ENCODE measurements at regions not wholly inside any gene's neighbourhood (a gene's known extent, or its start where the extent isn't known, plus 50 kb on each side); places are given as distances from the start of the nearest gene placed in this dataset.

GRCh38 chr11:26137651-26138050 is 194.3 kb upstream of the ANO3 start:
- no peaks in the 10 kb centered on the region for H3K4me1 ChIP-seq (ENCODE audit: control insufficient read depth in 1 of 2, insufficient read depth in 2 of 2, low read length in 2 of 2)
- DNase-seq: no peak
- no peak for ATAC-seq (ENCODE audit: low FRiP score)
- no peak overlapping the region for H3K4me3 ChIP-seq (ENCODE audit: low read length in 2 of 2)
- H3K9me3 ChIP-seq (ENCODE audit: control insufficient read depth, low read length): no peaks in the 10 kb centered on the region
- H3K27ac ChIP-seq (ENCODE audit: low read depth in 1 of 2, low read length in 2 of 2): no peak overlapping the region
- no peaks in the 10 kb centered on the region for H3K36me3 ChIP-seq (ENCODE audit: control insufficient read depth in 1 of 2, insufficient read depth in 2 of 2, low read length in 1 of 2)
- WGBS, 2 donors: 82 to 89% methylated on average over 2 of the region's 2 CpGs
- intact Hi-C loops (cut with DNase I): no loop called here
- no peaks in the 10 kb centered on the region for H3K27me3 ChIP-seq (ENCODE audit: control insufficient read depth in 1 of 2, insufficient read depth in 2 of 2, low read length in 1 of 2)

GRCh38 chr11:26142891-26143290 is 189.0 kb upstream of the ANO3 start:
- 25 to 34% methylated on average over 1 of the region's 1 CpG for WGBS, 2 donors
- no peaks in the 10 kb centered on the region for H3K9me3 ChIP-seq (ENCODE audit: control insufficient read depth, low read length)
- intact Hi-C loops (cut with DNase I): no loop called here
- no peak overlapping the region for H3K4me3 ChIP-seq (ENCODE audit: low read length in 2 of 2)
- no peak overlapping the region for H3K27ac ChIP-seq (ENCODE audit: low read depth in 1 of 2, low read length in 2 of 2)
- H3K27me3 ChIP-seq (ENCODE audit: control insufficient read depth in 1 of 2, insufficient read depth in 2 of 2, low read length in 1 of 2): no peaks in the 10 kb centered on the region
- no peaks in the 10 kb centered on the region for H3K36me3 ChIP-seq (ENCODE audit: control insufficient read depth in 1 of 2, insufficient read depth in 2 of 2, low read length in 1 of 2)
- DNase-seq (no peak), ATAC-seq (ENCODE audit: low FRiP score) (no peak)
- H3K4me1 ChIP-seq (ENCODE audit: control insufficient read depth in 1 of 2, insufficient read depth in 2 of 2, low read length in 2 of 2): no peaks in the 10 kb centered on the region

GRCh38 chr11:26143566-26144290 is 188.2 kb upstream of the ANO3 start:
- Histone ChIP-seq H3K4me3 (ENCODE audit: low read length in 2 of 2) (no peak overlapping the region), H3K4me1 (ENCODE audit: control insufficient read depth in 1 of 2, insufficient read depth in 2 of 2, low read length in 2 of 2) (no peaks in the 10 kb centered on the region), H3K9me3 (ENCODE audit: control insufficient read depth, low read length) (no peaks in the 10 kb centered on the region), H3K27ac (ENCODE audit: low read depth in 1 of 2, low read length in 2 of 2) (no peak overlapping the region), H3K27me3 (ENCODE audit: control insufficient read depth in 1 of 2, insufficient read depth in 2 of 2, low read length in 1 of 2) (no peaks in the 10 kb centered on the region), H3K36me3 (ENCODE audit: control insufficient read depth in 1 of 2, insufficient read depth in 2 of 2, low read length in 1 of 2) (no peaks in the 10 kb centered on the region)
- intact Hi-C loops (cut with DNase I): no loop called here
- no peak for ATAC-seq (ENCODE audit: low FRiP score)
- DNase-seq: no peak

GRCh38 chr11:26144291-26144690 is 187.6 kb upstream of the ANO3 start:
- WGBS, 2 donors: 47 to 94% methylated on average over 2 of the region's 2 CpGs
- no peaks in the 10 kb centered on the region for H3K27me3 ChIP-seq (ENCODE audit: control insufficient read depth in 1 of 2, insufficient read depth in 2 of 2, low read length in 1 of 2)

GRCh38 chr11:26144911-26145310 is 187.0 kb upstream of the ANO3 start:
- Histone ChIP-seq H3K36me3 (ENCODE audit: control insufficient read depth in 1 of 2, insufficient read depth in 2 of 2, low read length in 1 of 2) (no peaks in the 10 kb centered on the region), H3K27ac (ENCODE audit: low read depth in 1 of 2, low read length in 2 of 2) (no peak overlapping the region), H3K27me3 (ENCODE audit: control insufficient read depth in 1 of 2, insufficient read depth in 2 of 2, low read length in 1 of 2) (no peaks in the 10 kb centered on the region), H3K4me3 (ENCODE audit: low read length in 2 of 2) (no peak overlapping the region), H3K4me1 (ENCODE audit: control insufficient read depth in 1 of 2, insufficient read depth in 2 of 2, low read length in 2 of 2) (no peaks in the 10 kb centered on the region), H3K9me3 (ENCODE audit: control insufficient read depth, low read length) (no peaks in the 10 kb centered on the region)
- ATAC-seq (ENCODE audit: low FRiP score): no peak
- no peak for DNase-seq
- intact Hi-C loops (cut with DNase I): no loop called here

More at GRCh38 chr11:26144291-26144690, 187.6 kb upstream of the ANO3 start:
- intact Hi-C loops (cut with DNase I): no loop called here
- DNase-seq (no peak), ATAC-seq (ENCODE audit: low FRiP score) (no peak)
- Histone ChIP-seq H3K36me3 (ENCODE audit: control insufficient read depth in 1 of 2, insufficient read depth in 2 of 2, low read length in 1 of 2) (no peaks in the 10 kb centered on the region), H3K4me1 (ENCODE audit: control insufficient read depth in 1 of 2, insufficient read depth in 2 of 2, low read length in 2 of 2) (no peaks in the 10 kb centered on the region), H3K27ac (ENCODE audit: low read depth in 1 of 2, low read length in 2 of 2) (no peak overlapping the region), H3K4me3 (ENCODE audit: low read length in 2 of 2) (no peak overlapping the region), H3K9me3 (ENCODE audit: control insufficient read depth, low read length) (no peaks in the 10 kb centered on the region)

- 95 to 96% methylated on average over 21 of the region's 21 CpGs for WGBS, 2 donors
- intact Hi-C loops (cut with DNase I): no loop called here
- Histone ChIP-seq H3K4me1 (ENCODE audit: control insufficient read depth in 1 of 2, insufficient read depth in 2 of 2, low read length in 2 of 2) (no peaks in the 10 kb centered on the region), H3K27ac (ENCODE audit: low read depth in 1 of 2, low read length in 2 of 2) (no peak overlapping the region), H3K27me3 (ENCODE audit: control insufficient read depth in 1 of 2, insufficient read depth in 2 of 2, low read length in 1 of 2) (no peaks in the 10 kb centered on the region), H3K4me3 (ENCODE audit: low read length in 2 of 2) (no peak overlapping the region), H3K36me3 (ENCODE audit: control insufficient read depth in 1 of 2, insufficient read depth in 2 of 2, low read length in 1 of 2) (no peaks in the 10 kb centered on the region), H3K9me3 (ENCODE audit: control insufficient read depth, low read length) (no peaks in the 10 kb centered on the region)
- ATAC-seq (ENCODE audit: low FRiP score): peak; percentile 41
- DNase-seq: peak in 1 of 2 donors; percentile 64
Observed at GRCh38 chr11:26149585-26149984, 182.3 kb upstream of the ANO3 start.

- Histone ChIP-seq H3K4me1 (ENCODE audit: control insufficient read depth in 1 of 2, insufficient read depth in 2 of 2, low read length in 2 of 2) (no peaks in the 10 kb centered on the region), H3K9me3 (ENCODE audit: control insufficient read depth, low read length) (no peaks in the 10 kb centered on the region), H3K4me3 (ENCODE audit: low read length in 2 of 2) (no peak overlapping the region), H3K36me3 (ENCODE audit: control insufficient read depth in 1 of 2, insufficient read depth in 2 of 2, low read length in 1 of 2) (no peaks in the 10 kb centered on the region), H3K27me3 (ENCODE audit: control insufficient read depth in 1 of 2, insufficient read depth in 2 of 2, low read length in 1 of 2) (no peaks in the 10 kb centered on the region), H3K27ac (ENCODE audit: low read depth in 1 of 2, low read length in 2 of 2) (no peak overlapping the region)
- WGBS, 2 donors: 88 to 89% methylated on average over 8 of the region's 8 CpGs
- ATAC-seq (ENCODE audit: low FRiP score) (no peak), DNase-seq (no peak)
- intact Hi-C loops (cut with DNase I): no loop called here
Observed at GRCh38 chr11:26150031-26150430, 181.9 kb upstream of the ANO3 start.

GRCh38 chr11:26158251-26158650 is 173.7 kb upstream of the ANO3 start:
- intact Hi-C loops (cut with DNase I): no loop called here
- WGBS, 2 donors: 62 to 72% methylated on average over 3 of the region's 3 CpGs
- no peaks in the 10 kb centered on the region for H3K4me1 ChIP-seq (ENCODE audit: control insufficient read depth in 1 of 2, insufficient read depth in 2 of 2, low read length in 2 of 2)

GRCh38 chr11:26162291-26162690 is 169.6 kb upstream of the ANO3 start:
- H3K36me3 ChIP-seq (ENCODE audit: control insufficient read depth in 1 of 2, insufficient read depth in 2 of 2, low read length in 1 of 2): no peaks in the 10 kb centered on the region
- DNase-seq (no peak), ATAC-seq (ENCODE audit: low FRiP score) (no peak)
- no peaks in the 10 kb centered on the region for H3K9me3 ChIP-seq (ENCODE audit: control insufficient read depth, low read length)
- WGBS, 2 donors: 67% methylated on average over 2 of the region's 2 CpGs
- intact Hi-C loops (cut with DNase I): no loop called here
- H3K27me3 ChIP-seq (ENCODE audit: control insufficient read depth in 1 of 2, insufficient read depth in 2 of 2, low read length in 1 of 2): no peaks in the 10 kb centered on the region
- H3K4me3 ChIP-seq (ENCODE audit: low read length in 2 of 2): no peak overlapping the region
- H3K27ac ChIP-seq (ENCODE audit: low read depth in 1 of 2, low read length in 2 of 2): no peak overlapping the region
- H3K4me1 ChIP-seq (ENCODE audit: control insufficient read depth in 1 of 2, insufficient read depth in 2 of 2, low read length in 2 of 2): no peaks in the 10 kb centered on the region

More at GRCh38 chr11:26158251-26158650, 173.7 kb upstream of the ANO3 start:
- Histone ChIP-seq H3K4me3 (ENCODE audit: low read length in 2 of 2) (no peak overlapping the region), H3K36me3 (ENCODE audit: control insufficient read depth in 1 of 2, insufficient read depth in 2 of 2, low read length in 1 of 2) (no peaks in the 10 kb centered on the region), H3K27me3 (ENCODE audit: control insufficient read depth in 1 of 2, insufficient read depth in 2 of 2, low read length in 1 of 2) (no peaks in the 10 kb centered on the region), H3K9me3 (ENCODE audit: control insufficient read depth, low read length) (no peaks in the 10 kb centered on the region), H3K27ac (ENCODE audit: low read depth in 1 of 2, low read length in 2 of 2) (no peak overlapping the region)
- DNase-seq (no peak), ATAC-seq (ENCODE audit: low FRiP score) (no peak)
